ENCODE measurements at regions not wholly inside any gene's neighbourhood (a gene's known extent, or its start where the extent isn't known, plus 50 kb on each side); places are given as distances from the start of the nearest gene placed in this dataset.

GRCh38 chr16:51450376-51450775 lies 299.3 kb upstream of the SALL1 start:
- peak; percentile 6 for DNase-seq (ENCODE audit: low read depth)
- TF ChIP-seq CTCF (IDR thresholded peaks at IDR 0.05; ENCODE audit: insufficient read depth, low read depth, low read length) = no peak

GRCh38 chr16:51449441-51449840 lies 298.4 kb upstream of the SALL1 start:
- no peak overlapping the region for H3K4me3 ChIP-seq (ENCODE audit: low read depth, low read length)
- DNase-seq (ENCODE audit: low read depth) = no peak
- TF ChIP-seq CTCF (IDR thresholded peaks at IDR 0.05; ENCODE audit: insufficient read depth, low read depth, low read length) = no peak

More at GRCh38 chr16:51450376-51450775, 299.3 kb upstream of the SALL1 start:
- H3K4me3 ChIP-seq (ENCODE audit: low read depth, low read length) = no peak overlapping the region

- peak; percentile 21 for DNase-seq (ENCODE audit: low read depth)
- no peak for TF ChIP-seq CTCF (IDR thresholded peaks at IDR 0.05; ENCODE audit: insufficient read depth, low read depth, low read length)
- no peak overlapping the region for H3K4me3 ChIP-seq (ENCODE audit: low read depth, low read length)
These were observed 294.2 kb upstream of the SALL1 start for GRCh38 chr16:51445250-51445649.

GRCh38 chr16:51443934-51444333 lies 292.9 kb upstream of the SALL1 start:
- no peak for DNase-seq (ENCODE audit: low read depth)
- TF ChIP-seq CTCF (IDR thresholded peaks at IDR 0.05; ENCODE audit: insufficient read depth, low read depth, low read length) = no peak
- no peak overlapping the region for H3K4me3 ChIP-seq (ENCODE audit: low read depth, low read length)

GRCh38 chr16:51442141-51442870 lies 291.2 kb upstream of the SALL1 start:
- no peak overlapping the region for H3K4me3 ChIP-seq (ENCODE audit: low read depth, low read length)
- DNase-seq (ENCODE audit: low read depth) = no peak
- TF ChIP-seq CTCF (IDR thresholded peaks at IDR 0.05; ENCODE audit: insufficient read depth, low read depth, low read length) = no peak

GRCh38 chr16:51440131-51440889 lies 289.2 kb upstream of the SALL1 start:
- TF ChIP-seq CTCF (IDR thresholded peaks at IDR 0.05; ENCODE audit: insufficient read depth, low read depth, low read length) = no peak
- no peak for DNase-seq (ENCODE audit: low read depth)
- H3K4me3 ChIP-seq (ENCODE audit: low read depth, low read length) = no peak overlapping the region
